Activated CD4-positive, alpha-beta T cell treated with anti-CD3 and anti-CD28 coated beads, Interleukin-2, amount 10 ng/mL, durations not matched to agents 7 days and 5 days (primary cell): ENCODE measurements at regions not wholly inside any gene's neighbourhood (a gene's known extent, or its start where the extent isn't known, plus 50 kb on each side); places are given as distances from the start of the nearest gene placed in this dataset.

Experiments
- CTCF ChIA-PET: fragments of 350-600 bp; sonication (Branson Sonifier 250); formaldehyde crosslinking; loops from one replicate; lab custom pipeline; 2021; ENCODE audit warnings: antibody characterized with exemption; lab: Charles Lee
- POLR2A ChIA-PET: fragments of 350-600 bp; sonication (Branson Sonifier 250); formaldehyde crosslinking; loops from one replicate; lab custom pipeline; 2021; ENCODE audit warnings: antibody characterized with exemption; lab: Charles Lee
- DNase-seq: peaks from one replicate; pipeline ENCODE4 v3.0.0-alpha.2; 2020
- H3K27ac Mint-ChIP-seq: one replicate; pipeline ENCODE4 v1.8.0; 2021; ENCODE audit warnings: mild to moderate bottlenecking, moderate library complexity, mixed read lengths
- H3K27me3 Mint-ChIP-seq: one replicate; pipeline ENCODE4 v1.8.0; 2021; ENCODE audit warnings: mixed read lengths
- H3K36me3 Mint-ChIP-seq: one replicate; pipeline ENCODE4 v1.8.0; 2021; ENCODE audit warnings: low read depth, mixed read lengths
- H3K4me1 Mint-ChIP-seq: one replicate; pipeline ENCODE4 v1.8.0; 2021; ENCODE audit warnings: mixed read lengths
- H3K4me3 Mint-ChIP-seq: one replicate; pipeline ENCODE4 v1.8.0; 2021; ENCODE audit warnings: mild to moderate bottlenecking, moderate library complexity, mixed read lengths
- H3K9me3 Mint-ChIP-seq: one replicate; pipeline ENCODE4 v1.8.0; 2021; ENCODE audit warnings: mixed read lengths

GRCh38 chr1:163656095-163656759 lies 334.5 kb downstream of the NUF2 start:
- Mint-ChIP-seq H3K27ac (no peak overlapping the region), H3K36me3 (no peaks in the 10 kb centered on the region), H3K4me3 (no peak overlapping the region), H3K4me1 (no peaks in the 10 kb centered on the region), H3K9me3 (peaks cover 3% of the 10 kb centered on the region), H3K27me3 (no peaks in the 10 kb centered on the region)
- ChIA-PET POLR2A (no interaction called here), CTCF (no interaction called here)
- no peak for DNase-seq

- no peak for DNase-seq
- Mint-ChIP-seq H3K36me3 (no peaks in the 10 kb centered on the region), H3K9me3 (peaks cover 3% of the 10 kb centered on the region), H3K27me3 (no peaks in the 10 kb centered on the region), H3K27ac (no peak overlapping the region), H3K4me3 (no peak overlapping the region), H3K4me1 (no peaks in the 10 kb centered on the region)
- ChIA-PET CTCF (no interaction called here), POLR2A (no interaction called here)
Measured at GRCh38 chr1:163657719-163658118, 336.0 kb downstream of the NUF2 start.

DNA sequence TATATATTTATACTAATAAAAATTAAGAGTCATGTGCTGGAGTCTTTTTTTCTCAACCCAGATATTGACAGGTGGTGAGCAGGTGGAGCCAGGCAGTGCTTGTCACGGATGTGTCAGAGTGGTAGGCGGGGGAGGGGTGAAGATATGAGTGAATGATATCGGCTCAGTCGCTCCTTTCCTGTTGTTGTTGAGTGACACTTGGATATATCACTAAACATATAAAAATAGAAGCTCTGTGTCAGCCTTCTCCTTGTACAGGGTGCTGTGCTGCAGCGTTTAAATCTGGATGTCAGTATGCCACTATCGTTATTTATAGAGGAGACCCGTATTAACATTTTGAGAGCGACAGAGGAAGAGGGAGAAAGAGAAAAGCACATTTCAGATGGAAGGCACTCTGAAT lies 339.6 kb downstream of the NUF2 start:
- H3K27me3 Mint-ChIP-seq, result no peaks in the 10 kb centered on the region
- CTCF ChIA-PET, result no interaction called here

GRCh38 chr1:163664671-163665335 lies 343.0 kb downstream of the NUF2 start:
- ChIA-PET CTCF (no interaction called here), POLR2A (no interaction called here)
- Mint-ChIP-seq H3K9me3 (no peaks in the 10 kb centered on the region), H3K4me1 (no peaks in the 10 kb centered on the region), H3K27ac (no peak overlapping the region), H3K36me3 (no peaks in the 10 kb centered on the region), H3K4me3 (no peak overlapping the region), H3K27me3 (no peaks in the 10 kb centered on the region)
- DNase-seq, result no peak

More for the DNA sequence above, 339.6 kb downstream of the NUF2 start:
- POLR2A ChIA-PET, result no interaction called here
- Mint-ChIP-seq H3K4me1 (no peaks in the 10 kb centered on the region), H3K36me3 (no peaks in the 10 kb centered on the region), H3K4me3 (no peak overlapping the region), H3K27ac (no peak overlapping the region), H3K9me3 (peaks cover 3% of the 10 kb centered on the region)
- no peak for DNase-seq

- Mint-ChIP-seq H3K27me3 (no peaks in the 10 kb centered on the region), H3K4me3 (no peak overlapping the region), H3K9me3 (no peaks in the 10 kb centered on the region), H3K27ac (no peak overlapping the region), H3K4me1 (no peaks in the 10 kb centered on the region), H3K36me3 (no peaks in the 10 kb centered on the region)
- CTCF ChIA-PET, result no interaction called here
- no peak for DNase-seq
- POLR2A ChIA-PET, result no interaction called here
Measured at GRCh38 chr1:163668472-163668871, 346.7 kb downstream of the NUF2 start.

DNA sequence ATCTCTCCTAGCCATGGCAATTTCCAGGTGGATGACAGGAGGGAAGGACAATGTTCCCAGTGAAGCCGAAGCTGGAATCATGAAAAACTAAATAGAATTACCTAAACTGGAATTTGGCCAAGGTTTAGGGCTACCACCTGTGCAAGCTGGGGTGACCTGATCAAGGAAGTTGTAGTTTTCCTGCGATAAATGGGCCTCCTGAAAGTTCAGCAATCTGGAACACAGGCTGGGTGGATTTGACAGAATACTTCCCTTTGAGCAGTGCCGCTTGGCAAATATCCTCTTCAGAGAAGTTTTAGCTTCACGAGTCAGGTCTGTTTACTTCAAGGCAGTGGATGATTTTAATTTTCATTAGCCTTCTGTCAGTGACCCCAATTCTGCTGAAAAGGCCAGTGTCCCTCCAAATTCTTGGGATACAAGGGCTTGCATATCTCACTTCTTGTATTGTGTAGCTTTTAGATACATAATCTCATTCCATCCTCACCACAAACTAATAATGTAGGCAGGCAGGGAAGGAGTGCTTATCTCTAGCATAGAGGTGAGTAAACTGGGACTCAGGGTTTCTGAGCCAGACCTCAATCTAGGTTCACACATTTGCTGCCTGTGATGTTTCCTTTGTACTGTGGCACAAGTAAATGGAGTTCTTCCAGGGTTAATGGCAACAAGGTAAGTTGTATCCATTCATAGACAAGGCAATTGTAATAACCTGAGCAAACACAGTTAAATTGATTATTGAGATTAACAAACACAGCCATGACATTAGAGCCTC lies 349.4 kb downstream of the NUF2 start:
- POLR2A ChIA-PET, result no interaction called here
- Mint-ChIP-seq H3K36me3 (no peaks in the 10 kb centered on the region), H3K9me3 (no peaks in the 10 kb centered on the region), H3K4me3 (no peak overlapping the region), H3K27me3 (no peaks in the 10 kb centered on the region), H3K4me1 (no peaks in the 10 kb centered on the region), H3K27ac (no peak overlapping the region)
- CTCF ChIA-PET, result no interaction called here
- no peak for DNase-seq

- no peak overlapping the region for H3K27ac Mint-ChIP-seq
- no peaks in the 10 kb centered on the region for H3K4me1 Mint-ChIP-seq
- no peaks in the 10 kb centered on the region for H3K9me3 Mint-ChIP-seq
- ChIA-PET CTCF (interaction anchor here (0.6 to 0.7 kb wide), 2 partner anchors 91 to 930 kb away, joined by 3 to 4 read pairs; no protein-coding TSS in a partner anchor), POLR2A (no interaction called here)
- no peak for DNase-seq
- H3K36me3 Mint-ChIP-seq, result no peaks in the 10 kb centered on the region
- no peaks in the 10 kb centered on the region for H3K27me3 Mint-ChIP-seq
- no peak overlapping the region for H3K4me3 Mint-ChIP-seq
Measured at GRCh38 chr1:163672976-163673758, 351.4 kb downstream of the NUF2 start.

GRCh38 chr1:163673759-163674151 lies 352.0 kb downstream of the NUF2 start:
- H3K9me3 Mint-ChIP-seq, result no peaks in the 10 kb centered on the region
- no peak for DNase-seq
- no peak overlapping the region for H3K27ac Mint-ChIP-seq
- ChIA-PET POLR2A (no interaction called here), CTCF (interaction anchor here (0.6 kb wide), 1 partner anchor 929 kb away, joined by 4 read pairs; no protein-coding TSS in a partner anchor)
- no peaks in the 10 kb centered on the region for H3K4me1 Mint-ChIP-seq
- H3K36me3 Mint-ChIP-seq, result no peaks in the 10 kb centered on the region
- no peaks in the 10 kb centered on the region for H3K27me3 Mint-ChIP-seq
- no peak overlapping the region for H3K4me3 Mint-ChIP-seq

GRCh38 chr1:163674236-163674635 lies 352.5 kb downstream of the NUF2 start:
- no peak for DNase-seq
- Mint-ChIP-seq H3K27ac (no peak overlapping the region), H3K4me3 (no peak overlapping the region), H3K36me3 (no peaks in the 10 kb centered on the region), H3K27me3 (no peaks in the 10 kb centered on the region), H3K4me1 (no peaks in the 10 kb centered on the region), H3K9me3 (no peaks in the 10 kb centered on the region)
- ChIA-PET POLR2A (no interaction called here), CTCF (no interaction called here)

GRCh38 chr1:163684785-163685184 lies 363.0 kb downstream of the NUF2 start:
- H3K9me3 Mint-ChIP-seq, result no peaks in the 10 kb centered on the region
- POLR2A ChIA-PET, result no interaction called here
- no peak for DNase-seq
- no peak overlapping the region for H3K27ac Mint-ChIP-seq
- no peaks in the 10 kb centered on the region for H3K4me1 Mint-ChIP-seq
- H3K27me3 Mint-ChIP-seq, result no peaks in the 10 kb centered on the region
- CTCF ChIA-PET, result no interaction called here
- no peak overlapping the region for H3K4me3 Mint-ChIP-seq
- H3K36me3 Mint-ChIP-seq, result no peaks in the 10 kb centered on the region

DNA sequence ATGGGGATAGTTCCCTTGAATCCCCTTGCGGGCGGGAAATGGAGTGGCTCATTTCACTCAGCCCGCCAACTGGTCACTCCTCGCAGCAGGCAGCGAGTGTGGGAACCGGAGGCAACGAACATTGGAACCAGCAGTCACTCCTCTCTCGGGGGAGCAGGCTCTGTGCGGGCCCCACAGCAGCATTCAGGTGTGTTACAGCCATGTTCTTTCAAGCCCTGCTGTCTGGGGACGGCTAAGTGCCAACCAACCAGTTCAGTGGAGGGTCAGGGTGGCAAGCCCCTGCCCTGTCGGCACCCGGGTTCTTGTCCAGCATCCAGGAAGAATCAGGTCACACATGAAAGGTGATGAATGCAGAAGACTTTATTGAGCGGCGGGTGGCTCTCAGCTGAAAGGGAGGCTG lies 370.5 kb downstream of the NUF2 start:
- Mint-ChIP-seq H3K36me3 (no peaks in the 10 kb centered on the region), H3K9me3 (no peaks in the 10 kb centered on the region), H3K4me1 (no peaks in the 10 kb centered on the region), H3K27me3 (no peaks in the 10 kb centered on the region), H3K4me3 (no peak overlapping the region), H3K27ac (no peak overlapping the region)
- no peak for DNase-seq
- ChIA-PET CTCF (no interaction called here), POLR2A (no interaction called here)

DNA sequence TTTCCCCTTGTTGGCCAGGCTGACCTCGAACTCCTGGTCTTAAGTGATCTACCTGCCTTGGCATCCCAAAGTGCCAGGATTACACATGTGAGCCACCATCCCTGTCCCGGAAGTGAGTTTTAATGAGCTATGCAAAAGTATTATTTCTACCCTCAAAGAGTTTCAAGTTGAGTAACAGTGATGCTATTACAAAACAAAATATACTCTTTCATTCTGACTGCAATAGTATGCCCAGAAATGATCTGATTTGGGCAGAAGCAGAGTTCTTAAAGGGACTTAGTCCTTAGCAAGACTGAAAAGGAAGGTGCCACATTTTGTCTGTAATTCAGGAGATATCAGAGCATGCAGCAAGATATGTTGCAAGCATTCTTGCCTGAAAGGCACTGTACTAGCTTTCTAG lies 375.4 kb downstream of the NUF2 start:
- Mint-ChIP-seq H3K4me3 (no peak overlapping the region), H3K27ac (no peak overlapping the region), H3K9me3 (no peaks in the 10 kb centered on the region), H3K27me3 (no peaks in the 10 kb centered on the region), H3K36me3 (no peaks in the 10 kb centered on the region), H3K4me1 (no peaks in the 10 kb centered on the region)
- ChIA-PET POLR2A (no interaction called here), CTCF (no interaction called here)
- DNase-seq, result no peak
